ENCODE measurements at regions not wholly inside any gene's neighbourhood (a gene's known extent, or its start where the extent isn't known, plus 50 kb on each side); places are given as distances from the start of the nearest gene placed in this dataset.

GRCh38 chr10:60459701-60460457 lies 70.2 kb upstream of the ANK3 start:
- TF ChIP-seq POLR2AphosphoS5 (IDR thresholded peaks at IDR 0.05), result no peak
- TF ChIP-seq POLR2A (IDR thresholded peaks at IDR 0.05), result no peak
- TF ChIP-seq CTCF (IDR thresholded peaks at IDR 0.05 in 8 of 11, conservative IDR thresholded peaks at IDR 0.05 in 3 of 11), result no peak
- peaks cover 0 to 7% (median 0%) of the 10 kb centered on the region in 6 donors for H3K4me1 ChIP-seq
- no peak for DNase-seq
- no peaks in the 10 kb centered on the region for H3K27me3 ChIP-seq (replicated peaks in 1 of 7)
- H3K27ac ChIP-seq, result no peak overlapping the region
- H3K9me3 ChIP-seq, result no peaks in the 10 kb centered on the region
- intact Hi-C loops (cut with DNase I; ENCODE audit: low total_unique reads), result no loop called here
- no peak overlapping the region for H3K4me3 ChIP-seq
- 39 to 64% (median 54%) methylated on average over 4 of the region's 4 CpGs for WGBS, 5 donors
- H3K36me3 ChIP-seq, result no peaks in the 10 kb centered on the region

- H3K4me1 ChIP-seq, result peaks cover 0 to 19% (median 8%) of the 10 kb centered on the region in 6 donors
- H3K27ac ChIP-seq, result no peak overlapping the region
- H3K27me3 ChIP-seq (replicated peaks in 1 of 7), result no peaks in the 10 kb centered on the region
- no peak overlapping the region for H3K4me3 ChIP-seq
- no peak for DNase-seq
- TF ChIP-seq CTCF (IDR thresholded peaks at IDR 0.05 in 8 of 11, conservative IDR thresholded peaks at IDR 0.05 in 3 of 11), result no peak
- no peak for TF ChIP-seq POLR2A (IDR thresholded peaks at IDR 0.05)
- no peak for TF ChIP-seq POLR2AphosphoS5 (IDR thresholded peaks at IDR 0.05)
- WGBS, 5 donors, result 88 to 92% (median 90%) methylated on average over 4 of the region's 4 CpGs
- H3K36me3 ChIP-seq, result no peaks in the 10 kb centered on the region
- H3K9me3 ChIP-seq, result no peaks in the 10 kb centered on the region
- intact Hi-C loops (cut with DNase I; ENCODE audit: low total_unique reads), result no loop called here
Measured at GRCh38 chr10:60456053-60456452, 66.4 kb upstream of the ANK3 start.

GRCh38 chr10:60454336-60454735 lies 64.7 kb upstream of the ANK3 start:
- intact Hi-C loops (cut with DNase I; ENCODE audit: low total_unique reads), result no loop called here
- 19 to 40% (median 29%) methylated on average over 3 of the region's 3 CpGs for WGBS, 5 donors
- Histone ChIP-seq H3K4me3 (no peak overlapping the region), H3K27ac (no peak overlapping the region), H3K36me3 (no peaks in the 10 kb centered on the region), H3K4me1 (peaks cover 0 to 19% (median 8%) of the 10 kb centered on the region in 6 donors), H3K27me3 (replicated peaks in 1 of 7) (no peaks in the 10 kb centered on the region), H3K9me3 (no peaks in the 10 kb centered on the region)
- no peak for TF ChIP-seq POLR2AphosphoS5 (IDR thresholded peaks at IDR 0.05)
- no peak for TF ChIP-seq POLR2A (IDR thresholded peaks at IDR 0.05)
- TF ChIP-seq CTCF (IDR thresholded peaks at IDR 0.05 in 8 of 11, conservative IDR thresholded peaks at IDR 0.05 in 3 of 11), result no peak
- DNase-seq, result no peak

GRCh38 chr10:60453036-60453435 lies 63.4 kb upstream of the ANK3 start:
- H3K36me3 ChIP-seq, result no peaks in the 10 kb centered on the region
- WGBS, 5 donors, result 78 to 89% (median 86%) methylated on average over 2 of the region's 2 CpGs
- TF ChIP-seq POLR2A (IDR thresholded peaks at IDR 0.05) (no peak), POLR2AphosphoS5 (IDR thresholded peaks at IDR 0.05) (no peak), CTCF (IDR thresholded peaks at IDR 0.05 in 8 of 11, conservative IDR thresholded peaks at IDR 0.05 in 3 of 11) (no peak)
- intact Hi-C loops (cut with DNase I; ENCODE audit: low total_unique reads), result no loop called here
- H3K4me3 ChIP-seq, result no peak overlapping the region
- H3K9me3 ChIP-seq, result no peaks in the 10 kb centered on the region
- H3K27ac ChIP-seq, result no peak overlapping the region
- no peaks in the 10 kb centered on the region for H3K27me3 ChIP-seq (replicated peaks in 1 of 7)
- no peak for DNase-seq
- H3K4me1 ChIP-seq, result peaks cover 0 to 19% (median 8%) of the 10 kb centered on the region in 6 donors

All from spleen (tissue), 11 donors.